ENCODE measurements at regions not wholly inside any gene's neighbourhood (a gene's known extent, or its start where the extent isn't known, plus 50 kb on each side); places are given as distances from the start of the nearest gene placed in this dataset.

DNA sequence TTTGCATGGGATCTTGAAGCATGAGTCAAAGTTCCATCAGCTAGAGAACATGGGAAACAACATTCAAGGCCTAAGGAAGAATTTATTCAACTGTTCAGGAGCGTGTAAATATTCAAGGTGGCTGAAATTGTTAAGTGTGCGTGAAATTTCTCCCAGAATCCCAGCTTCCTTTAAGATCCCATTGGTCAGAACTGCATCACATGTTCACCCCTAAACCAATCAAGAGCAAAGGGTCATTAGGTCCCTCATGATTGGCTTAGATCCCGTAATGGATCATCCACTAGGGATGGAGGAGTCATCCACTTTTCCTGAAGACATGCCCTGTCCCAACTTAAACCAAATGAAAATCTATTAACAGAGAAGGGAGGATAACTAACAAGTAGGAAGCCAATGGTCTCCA, 201.6 kb downstream of the TMEM114 start:
- ATAC-seq: no peak
- no peaks in the 10 kb centered on the region for H3K9me3 ChIP-seq
- intact Hi-C loops (cut with DNase I): no loop called here
- no peaks in the 10 kb centered on the region for H3K4me1 ChIP-seq
- no peaks in the 10 kb centered on the region for H3K27me3 ChIP-seq
- H3K27ac ChIP-seq: no peak overlapping the region
- TF ChIP-seq, protein P1, sequence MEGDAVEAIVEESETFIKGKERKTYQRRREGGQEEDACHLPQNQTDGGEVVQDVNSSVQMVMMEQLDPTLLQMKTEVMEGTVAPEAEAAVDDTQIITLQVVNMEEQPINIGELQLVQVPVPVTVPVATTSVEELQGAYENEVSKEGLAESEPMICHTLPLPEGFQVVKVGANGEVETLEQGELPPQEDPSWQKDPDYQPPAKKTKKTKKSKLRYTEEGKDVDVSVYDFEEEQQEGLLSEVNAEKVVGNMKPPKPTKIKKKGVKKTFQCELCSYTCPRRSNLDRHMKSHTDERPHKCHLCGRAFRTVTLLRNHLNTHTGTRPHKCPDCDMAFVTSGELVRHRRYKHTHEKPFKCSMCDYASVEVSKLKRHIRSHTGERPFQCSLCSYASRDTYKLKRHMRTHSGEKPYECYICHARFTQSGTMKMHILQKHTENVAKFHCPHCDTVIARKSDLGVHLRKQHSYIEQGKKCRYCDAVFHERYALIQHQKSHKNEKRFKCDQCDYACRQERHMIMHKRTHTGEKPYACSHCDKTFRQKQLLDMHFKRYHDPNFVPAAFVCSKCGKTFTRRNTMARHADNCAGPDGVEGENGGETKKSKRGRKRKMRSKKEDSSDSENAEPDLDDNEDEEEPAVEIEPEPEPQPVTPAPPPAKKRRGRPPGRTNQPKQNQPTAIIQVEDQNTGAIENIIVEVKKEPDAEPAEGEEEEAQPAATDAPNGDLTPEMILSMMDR (IDR thresholded peaks at IDR 0.05): no peak
- no peak overlapping the region for H3K4me3 ChIP-seq
- H3K36me3 ChIP-seq: no peaks in the 10 kb centered on the region
- DNase-seq: no peak

DNA sequence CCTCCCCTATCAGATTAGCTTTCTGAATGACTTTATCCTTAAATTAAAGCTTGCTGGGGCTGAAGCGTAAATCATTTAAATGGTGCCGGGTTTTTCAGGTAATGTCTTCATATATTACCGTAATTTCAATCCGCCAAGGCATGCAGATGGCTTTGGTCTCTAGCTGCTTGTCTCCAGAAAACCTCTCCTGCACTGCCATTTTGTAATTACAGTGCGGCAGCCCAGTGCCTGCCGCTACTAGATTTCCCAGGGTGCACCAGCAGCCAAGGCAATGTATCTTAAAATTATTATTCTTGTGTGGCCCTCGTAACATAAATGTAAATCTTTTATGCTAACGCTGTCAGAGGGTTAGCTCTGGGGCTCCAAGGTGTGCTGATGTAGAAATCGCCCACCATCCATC, 208.5 kb downstream of the TMEM114 start:
- DNase-seq (no peak), ATAC-seq (no peak)
- TF ChIP-seq, protein P1 (IDR thresholded peaks at IDR 0.05): no peak
- no peaks in the 10 kb centered on the region for H3K9me3 ChIP-seq
- no peaks in the 10 kb centered on the region for H3K27me3 ChIP-seq
- no peak overlapping the region for H3K27ac ChIP-seq
- no peak overlapping the region for H3K4me3 ChIP-seq
- no peaks in the 10 kb centered on the region for H3K4me1 ChIP-seq
- H3K36me3 ChIP-seq: no peaks in the 10 kb centered on the region
- intact Hi-C loops (cut with DNase I): no loop called here

DNA sequence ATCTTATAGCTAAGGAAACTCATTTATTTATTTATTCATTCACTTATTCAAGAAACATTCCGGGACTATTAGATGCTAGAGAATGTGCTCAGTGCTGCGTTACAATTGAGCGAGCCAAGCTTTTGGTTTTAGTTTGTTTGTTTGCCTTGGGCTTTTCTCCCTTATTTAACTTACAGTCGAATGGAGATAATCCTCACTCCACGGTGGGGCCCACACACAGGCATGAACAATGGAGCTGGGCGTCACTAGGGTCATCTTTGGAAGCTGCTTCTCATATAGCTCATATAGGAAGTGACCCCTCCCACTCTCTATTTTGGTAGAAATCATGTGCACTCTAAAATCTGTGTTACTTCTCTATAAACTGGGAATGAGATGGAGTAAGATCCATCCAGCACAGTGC, 210.0 kb downstream of the TMEM114 start:
- H3K9me3 ChIP-seq: no peaks in the 10 kb centered on the region
- no peak overlapping the region for H3K4me3 ChIP-seq
- H3K27me3 ChIP-seq: no peaks in the 10 kb centered on the region
- intact Hi-C loops (cut with DNase I): no loop called here
- TF ChIP-seq, protein P1 (IDR thresholded peaks at IDR 0.05): no peak
- no peaks in the 10 kb centered on the region for H3K36me3 ChIP-seq
- ATAC-seq (no peak), DNase-seq (no peak)
- H3K27ac ChIP-seq: no peak overlapping the region
- no peaks in the 10 kb centered on the region for H3K4me1 ChIP-seq

DNA sequence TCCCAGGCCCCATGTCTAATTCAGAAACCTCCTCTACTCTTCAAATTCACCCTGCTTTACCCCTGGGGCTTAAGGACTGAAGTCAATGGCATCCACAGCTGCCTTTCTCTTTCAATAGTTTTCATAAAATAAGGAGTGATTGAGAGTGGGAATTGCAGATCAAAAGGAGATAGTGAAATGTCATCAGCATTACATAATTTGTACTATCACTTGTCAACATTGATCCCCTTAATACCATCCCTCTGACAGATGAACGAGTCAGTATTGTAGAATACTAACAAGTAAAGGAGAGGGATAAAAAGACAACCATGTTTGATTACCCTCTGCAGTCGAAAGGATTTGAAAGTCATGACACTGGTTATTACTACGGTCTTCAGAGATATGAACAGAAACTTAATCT, 212.4 kb downstream of the TMEM114 start:
- TF ChIP-seq, protein P1 (IDR thresholded peaks at IDR 0.05): no peak
- no peak overlapping the region for H3K27ac ChIP-seq
- no peaks in the 10 kb centered on the region for H3K36me3 ChIP-seq
- ATAC-seq (no peak), DNase-seq (no peak)
- no peak overlapping the region for H3K4me3 ChIP-seq
- H3K4me1 ChIP-seq: no peaks in the 10 kb centered on the region
- no peaks in the 10 kb centered on the region for H3K27me3 ChIP-seq
- no peaks in the 10 kb centered on the region for H3K9me3 ChIP-seq
- intact Hi-C loops (cut with DNase I): no loop called here

DNA sequence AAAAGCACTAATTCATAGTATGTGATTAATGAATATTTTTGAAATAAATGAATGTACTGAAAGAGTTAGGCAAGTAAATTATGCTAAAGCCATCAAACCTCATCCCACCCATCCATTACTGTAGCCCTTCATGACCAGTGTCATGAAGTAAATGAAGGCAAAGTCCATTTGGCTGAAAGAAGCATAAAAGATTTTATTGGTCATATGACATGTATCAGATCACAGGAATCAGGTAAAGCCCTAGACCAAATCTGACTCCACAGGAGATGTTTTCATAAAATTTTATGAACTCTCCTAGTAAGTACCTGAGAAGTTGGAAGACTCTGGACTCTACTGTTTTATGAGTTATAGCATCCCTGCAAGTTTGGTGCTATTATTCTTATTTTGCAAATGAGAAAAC, 213.5 kb downstream of the TMEM114 start:
- TF ChIP-seq, protein P1 (IDR thresholded peaks at IDR 0.05): no peak
- Histone ChIP-seq H3K9me3 (no peaks in the 10 kb centered on the region), H3K27me3 (no peaks in the 10 kb centered on the region), H3K36me3 (no peaks in the 10 kb centered on the region), H3K4me1 (no peaks in the 10 kb centered on the region), H3K27ac (no peak overlapping the region), H3K4me3 (no peak overlapping the region)
- DNase-seq: no peak
- intact Hi-C loops (cut with DNase I): no loop called here
- ATAC-seq: no peak

DNA sequence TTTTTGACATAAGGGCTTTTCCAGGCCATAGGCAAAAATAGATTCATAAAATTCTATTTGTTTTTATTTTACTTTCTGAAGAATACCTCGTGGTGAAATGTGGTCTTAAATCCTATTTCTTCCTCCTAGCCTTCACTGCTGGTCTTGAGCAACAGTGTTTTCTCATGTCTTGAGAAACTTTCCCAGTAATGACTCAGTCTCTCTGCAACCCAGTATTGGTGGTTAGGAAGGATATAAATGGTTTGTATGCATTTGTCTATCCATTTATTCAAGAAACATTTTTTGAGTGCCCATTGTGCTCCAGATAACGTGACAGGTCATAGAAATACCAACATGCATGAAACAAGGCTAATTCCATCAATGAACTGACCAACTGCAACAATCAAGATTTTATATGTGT, 213.9 kb downstream of the TMEM114 start:
- Histone ChIP-seq H3K36me3 (no peaks in the 10 kb centered on the region), H3K9me3 (no peaks in the 10 kb centered on the region), H3K27ac (no peak overlapping the region), H3K4me1 (no peaks in the 10 kb centered on the region), H3K4me3 (no peak overlapping the region), H3K27me3 (no peaks in the 10 kb centered on the region)
- ATAC-seq (no peak), DNase-seq (no peak)
- TF ChIP-seq, protein P1 (IDR thresholded peaks at IDR 0.05): no peak
- intact Hi-C loops (cut with DNase I): no loop called here

All from upper lobe of right lung (tissue), 1 donor.